T-cell (primary cell): ENCODE measurements at regions not wholly inside any gene's neighbourhood (a gene's known extent, or its start where the extent isn't known, plus 50 kb on each side); places are given as distances from the start of the nearest gene placed in this dataset.
A peak's percentile ranks its signal among the peaks of the same experiment; 100 is the strongest.

Experiments used
- ATAC-seq, 4 experiments: fragments of 200-7000 bp in 3 of 4; fragments of 150-1000 bp in 1 of 4; cut with Tn5 transposase; replicated peaks in 1 of 4; 1 replicate in 3 of 4; 2 replicates in 1 of 4; pipeline ENCODE4 v1.10.0; 2021; ENCODE audit warnings: moderate library complexity in 3 of 4, mild to moderate bottlenecking in 2 of 4, moderate number of reproducible peaks in 1 of 4
- CTCF ChIA-PET, 2 donors: fragments of 300-600 bp; sonication (Branson Sonifier 250); formaldehyde crosslinking; loops; one replicate each; lab custom pipeline; 2022; ENCODE audit warnings: antibody characterized with exemption in 2 of 2; lab: Charles Lee
- POLR2A ChIA-PET, 2 donors: fragments of 300-600 bp; sonication (Branson Sonifier 250); formaldehyde crosslinking; loops; one replicate each; lab custom pipeline; 2022; ENCODE audit warnings: antibody characterized with exemption in 2 of 2; lab: Charles Lee
- DNase-seq, 35 experiments: peaks; one replicate each; pipeline versions ENCODE4 v3.0.0 to v3.0.0-alpha.2; 2013 to 2023
- H3K27ac ChIP-seq: one replicate; pipeline ENCODE4 v1.5.1; 2013; ENCODE audit warnings: low read length
- H3K27me3 ChIP-seq, 2 experiments: replicated peaks in 1 of 2; 1 replicate in 1 of 2; 2 replicates in 1 of 2; pipeline versions ENCODE4 v1.6.1 to v1.7.0; 2013; ENCODE audit warnings: low read length in 1 of 2, mixed read lengths in 1 of 2; ENCODE audit not compliant: control insufficient read depth in 2 of 2, insufficient read depth in 2 of 2; ENCODE audit errors: extremely low read depth in 1 of 2
- H3K36me3 ChIP-seq, 2 donors: 1 replicate in 1 of 2; 2 replicates in 1 of 2; pipeline versions ENCODE4 v1.6.1 to v1.7.0; 2013; ENCODE audit warnings: low read length in 1 of 2; ENCODE audit not compliant: control insufficient read depth in 2 of 2, insufficient read depth in 1 of 2; ENCODE audit errors: extremely low read depth in 1 of 2
- H3K4me1 ChIP-seq, 2 experiments: 1 replicate in 1 of 2; 2 replicates in 1 of 2; pipeline versions ENCODE4 v1.6.1 to v1.7.0; 2013; ENCODE audit warnings: low read length in 2 of 2, mixed read lengths in 1 of 2; ENCODE audit not compliant: insufficient read depth in 2 of 2, control insufficient read depth in 1 of 2; ENCODE audit errors: extremely low read depth in 1 of 2
- H3K4me3 ChIP-seq, 2 donors: 1 replicate in 1 of 2; 2 replicates in 1 of 2; pipeline versions ENCODE4 v1.5.1 to v1.7.0; 2013; ENCODE audit warnings: mild to moderate bottlenecking in 2 of 2, low read length in 1 of 2, moderate library complexity in 1 of 2; ENCODE audit not compliant: control insufficient read depth in 1 of 2; ENCODE audit errors: extremely low read depth in 1 of 2
- H3K9me3 ChIP-seq: 2 replicates; pipeline ENCODE4 v1.7.0; 2013
- H3K27ac Mint-ChIP-seq, 2 donors: one replicate each; pipeline ENCODE4 v1.8.0; 2020 to 2021; ENCODE audit warnings: mild to moderate bottlenecking in 2 of 2, mixed read lengths in 2 of 2
- H3K27me3 Mint-ChIP-seq, 2 donors: one replicate each; pipeline ENCODE4 v1.8.0; 2021 to 2022; ENCODE audit warnings: mixed read lengths in 2 of 2
- H3K36me3 Mint-ChIP-seq: one replicate; pipeline ENCODE4 v1.8.0; 2021; ENCODE audit warnings: mixed read lengths
- H3K4me1 Mint-ChIP-seq, 3 donors: one replicate each; pipeline ENCODE4 v1.8.0; 2020 to 2022; ENCODE audit warnings: mixed read lengths in 3 of 3, mild to moderate bottlenecking in 1 of 3
- H3K4me3 Mint-ChIP-seq, 3 donors: one replicate each; pipeline ENCODE4 v1.8.0; 2020 to 2022; ENCODE audit warnings: mild to moderate bottlenecking in 3 of 3, mixed read lengths in 3 of 3, moderate library complexity in 3 of 3
- H3K9me3 Mint-ChIP-seq, 3 donors: one replicate each; pipeline ENCODE4 v1.8.0; 2020 to 2022; ENCODE audit warnings: mixed read lengths in 3 of 3
- WGBS: methylation state at CpG from one replicate; pipeline ENCODE4 v1.1.5; 2013; ENCODE audit warnings: missing lambda C conversion rate; ENCODE audit not compliant: insufficient coverage; 5-methylcytosine and 5-hydroxymethylcytosine counted together

- Mint-ChIP-seq H3K27ac (no peak overlapping the region), H3K27me3 (peaks cover 27 to 34% of the 10 kb centered on the region in 2 donors), H3K9me3 (peaks cover 11 to 12% (median 12%) of the 10 kb centered on the region in 3 donors), H3K36me3 (no peaks in the 10 kb centered on the region), H3K4me1 (peaks cover 6 to 14% (median 12%) of the 10 kb centered on the region in 3 donors), H3K4me3 (no peak overlapping the region)
- CTCF ChIA-PET = interaction anchor here in 1 of 2 donors (0.5 kb wide), 1 partner anchor 1405 kb away, joined by 3 read pairs; no protein-coding TSS in a partner anchor
- 94% methylated on average over 3 of the region's 9 CpGs for WGBS
- Histone ChIP-seq H3K36me3 (no peaks in the 10 kb centered on the region), H3K27me3 (peaks cover 0 to 58% of the 10 kb centered on the region in 2 experiments), H3K27ac (no peak overlapping the region), H3K4me1 (peaks cover 0 to 9% of the 10 kb centered on the region in 2 experiments), H3K4me3 (no peak overlapping the region), H3K9me3 (no peaks in the 10 kb centered on the region)
- POLR2A ChIA-PET = no interaction called here
- no peak for ATAC-seq
- DNase-seq = no peak
Observed at GRCh38 chr6:44525761-44526351, 138.3 kb downstream of the CDC5L start.

- peaks cover 25 to 27% of the 10 kb centered on the region in 2 donors for H3K27me3 Mint-ChIP-seq
- no peaks in the 10 kb centered on the region for H3K36me3 ChIP-seq
Observed at GRCh38 chr6:44527181-44527580, 139.7 kb downstream of the CDC5L start.

GRCh38 chr6:44527583-44528369, 140.3 kb downstream of the CDC5L start:
- peaks cover 0 to 9% of the 10 kb centered on the region in 2 experiments for H3K4me1 ChIP-seq
- DNase-seq (no peak), ATAC-seq (peak in 1 of 4 experiments; percentile 27)
- no peak overlapping the region for H3K4me3 ChIP-seq
- H3K4me3 Mint-ChIP-seq = no peak overlapping the region
- H3K27me3 ChIP-seq = peaks cover 0 to 52% of the 10 kb centered on the region in 2 experiments
- ChIA-PET POLR2A (no interaction called here), CTCF (no interaction called here)
- 78% methylated on average over 12 of the region's 14 CpGs for WGBS
- peaks cover 0 to 2% (median 0%) of the 10 kb centered on the region in 3 donors for H3K9me3 Mint-ChIP-seq
- no peak overlapping the region for H3K27ac Mint-ChIP-seq
- peaks cover 6 to 14% (median 12%) of the 10 kb centered on the region in 3 donors for H3K4me1 Mint-ChIP-seq
- no peaks in the 10 kb centered on the region for H3K9me3 ChIP-seq
- H3K36me3 ChIP-seq = no peaks in the 10 kb centered on the region
- no peaks in the 10 kb centered on the region for H3K36me3 Mint-ChIP-seq
- H3K27me3 Mint-ChIP-seq = peaks cover 25 to 27% of the 10 kb centered on the region in 2 donors
- no peak overlapping the region for H3K27ac ChIP-seq

More at GRCh38 chr6:44527181-44527580, 139.7 kb downstream of the CDC5L start:
- Mint-ChIP-seq H3K27ac (no peak overlapping the region), H3K9me3 (peaks cover 0 to 2% (median 0%) of the 10 kb centered on the region in 3 donors), H3K4me3 (no peak overlapping the region), H3K4me1 (peaks cover 6 to 14% (median 12%) of the 10 kb centered on the region in 3 donors), H3K36me3 (no peaks in the 10 kb centered on the region)
- H3K9me3 ChIP-seq = no peaks in the 10 kb centered on the region
- ATAC-seq = no peak
- no peak overlapping the region for H3K4me3 ChIP-seq
- WGBS = 38% methylated on average over 3 of the region's 6 CpGs
- peaks cover 0 to 58% of the 10 kb centered on the region in 2 experiments for H3K27me3 ChIP-seq
- POLR2A ChIA-PET = no interaction called here
- no peak for DNase-seq
- CTCF ChIA-PET = no interaction called here
- no peak overlapping the region for H3K27ac ChIP-seq
- peaks cover 0 to 9% of the 10 kb centered on the region in 2 experiments for H3K4me1 ChIP-seq

GRCh38 chr6:44528370-44528644, 140.8 kb downstream of the CDC5L start:
- WGBS = 83% methylated on average over 5 of the region's 5 CpGs
- POLR2A ChIA-PET = no interaction called here

GRCh38 chr6:44528716-44529115, 141.2 kb downstream of the CDC5L start:
- peaks cover 6 to 14% (median 12%) of the 10 kb centered on the region in 3 donors for H3K4me1 Mint-ChIP-seq
- Histone ChIP-seq H3K9me3 (no peaks in the 10 kb centered on the region), H3K4me1 (peaks cover 0 to 9% of the 10 kb centered on the region in 2 experiments), H3K27me3 (peaks cover 0 to 48% of the 10 kb centered on the region in 2 experiments), H3K27ac (no peak overlapping the region), H3K36me3 (no peaks in the 10 kb centered on the region), H3K4me3 (no peak overlapping the region)
- ChIA-PET CTCF (no interaction called here), POLR2A (no interaction called here)
- WGBS = 78% methylated on average over 1 of the region's 2 CpGs
- H3K9me3 Mint-ChIP-seq = peaks cover 0 to 2% (median 0%) of the 10 kb centered on the region in 3 donors
- H3K27ac Mint-ChIP-seq = no peak overlapping the region
- no peak overlapping the region for H3K4me3 Mint-ChIP-seq
- H3K36me3 Mint-ChIP-seq = no peaks in the 10 kb centered on the region
- H3K27me3 Mint-ChIP-seq = peaks cover 25 to 27% of the 10 kb centered on the region in 2 donors
- DNase-seq (no peak), ATAC-seq (no peak)

More at GRCh38 chr6:44528370-44528644, 140.8 kb downstream of the CDC5L start:
- Mint-ChIP-seq H3K27ac (no peak overlapping the region), H3K4me1 (peaks cover 6 to 14% (median 12%) of the 10 kb centered on the region in 3 donors), H3K27me3 (peaks cover 25 to 27% of the 10 kb centered on the region in 2 donors), H3K4me3 (no peak overlapping the region), H3K9me3 (peaks cover 0 to 2% (median 0%) of the 10 kb centered on the region in 3 donors), H3K36me3 (no peaks in the 10 kb centered on the region)
- CTCF ChIA-PET = no interaction called here
- H3K27ac ChIP-seq = no peak overlapping the region
- DNase-seq (no peak), ATAC-seq (no peak)
- no peak overlapping the region for H3K4me3 ChIP-seq
- H3K36me3 ChIP-seq = no peaks in the 10 kb centered on the region
- H3K9me3 ChIP-seq = no peaks in the 10 kb centered on the region
- peaks cover 0 to 48% of the 10 kb centered on the region in 2 experiments for H3K27me3 ChIP-seq
- H3K4me1 ChIP-seq = peaks cover 0 to 9% of the 10 kb centered on the region in 2 experiments

- no peaks in the 10 kb centered on the region for H3K36me3 Mint-ChIP-seq
- Histone ChIP-seq H3K4me3 (no peak overlapping the region), H3K27ac (no peak overlapping the region), H3K36me3 (no peaks in the 10 kb centered on the region), H3K27me3 (peaks cover 0 to 50% of the 10 kb centered on the region in 2 experiments), H3K4me1 (peaks cover 0 to 9% of the 10 kb centered on the region in 2 experiments), H3K9me3 (no peaks in the 10 kb centered on the region)
- DNase-seq (no peak), ATAC-seq (no peak)
- H3K4me3 Mint-ChIP-seq = no peak overlapping the region
- 0% methylated on average over 1 of the region's 11 CpGs for WGBS
- H3K27me3 Mint-ChIP-seq = peaks cover 19 to 21% of the 10 kb centered on the region in 2 donors
- H3K9me3 Mint-ChIP-seq = no peaks in the 10 kb centered on the region
- ChIA-PET POLR2A (no interaction called here), CTCF (no interaction called here)
- H3K4me1 Mint-ChIP-seq = peaks cover 6 to 14% (median 12%) of the 10 kb centered on the region in 3 donors
- H3K27ac Mint-ChIP-seq = no peak overlapping the region
Observed at GRCh38 chr6:44529146-44529905, 141.8 kb downstream of the CDC5L start.
